ENCODE measurements at regions not wholly inside any gene's neighbourhood (a gene's known extent, or its start where the extent isn't known, plus 50 kb on each side); places are given as distances from the start of the nearest gene placed in this dataset.
A peak's percentile ranks its signal among the peaks of the same experiment; 100 is the strongest.

DNA sequence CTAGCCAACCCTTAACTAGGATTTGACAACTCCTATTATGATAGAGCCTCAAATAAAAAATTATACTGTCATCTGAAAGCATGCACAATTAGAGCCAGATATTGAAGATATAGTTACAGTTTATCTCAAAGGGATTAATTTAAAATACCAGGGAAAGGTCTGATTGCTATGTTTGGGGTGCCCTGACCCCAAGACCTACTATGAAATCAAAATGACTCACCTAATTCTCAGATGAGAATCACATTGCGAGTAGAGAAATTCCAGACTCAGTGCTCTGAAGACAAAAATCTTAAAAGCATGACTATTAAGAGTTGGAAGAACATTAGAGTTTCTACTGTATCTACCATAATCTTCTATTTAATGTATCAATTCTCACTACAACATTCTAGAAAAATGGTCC, 297.1 kb downstream of the AHR start:
- Mint-ChIP-seq H3K9me3 (ENCODE audit: unreplicated experiment) (peaks cover 14% of the 10 kb centered on the region), H3K4me1 (ENCODE audit: unreplicated experiment) (peaks cover 63% of the 10 kb centered on the region), H3K27me3 (ENCODE audit: unreplicated experiment) (no peaks in the 10 kb centered on the region), H3K36me3 (ENCODE audit: unreplicated experiment) (peaks cover 2% of the 10 kb centered on the region), H3K4me3 (ENCODE audit: unreplicated experiment) (no peak overlapping the region), H3K27ac (ENCODE audit: unreplicated experiment) (no peak overlapping the region)
- no peak for DNase-seq (ENCODE audit: extremely low spot score, unreplicated experiment)
- TF ChIP-seq, protein P1, sequence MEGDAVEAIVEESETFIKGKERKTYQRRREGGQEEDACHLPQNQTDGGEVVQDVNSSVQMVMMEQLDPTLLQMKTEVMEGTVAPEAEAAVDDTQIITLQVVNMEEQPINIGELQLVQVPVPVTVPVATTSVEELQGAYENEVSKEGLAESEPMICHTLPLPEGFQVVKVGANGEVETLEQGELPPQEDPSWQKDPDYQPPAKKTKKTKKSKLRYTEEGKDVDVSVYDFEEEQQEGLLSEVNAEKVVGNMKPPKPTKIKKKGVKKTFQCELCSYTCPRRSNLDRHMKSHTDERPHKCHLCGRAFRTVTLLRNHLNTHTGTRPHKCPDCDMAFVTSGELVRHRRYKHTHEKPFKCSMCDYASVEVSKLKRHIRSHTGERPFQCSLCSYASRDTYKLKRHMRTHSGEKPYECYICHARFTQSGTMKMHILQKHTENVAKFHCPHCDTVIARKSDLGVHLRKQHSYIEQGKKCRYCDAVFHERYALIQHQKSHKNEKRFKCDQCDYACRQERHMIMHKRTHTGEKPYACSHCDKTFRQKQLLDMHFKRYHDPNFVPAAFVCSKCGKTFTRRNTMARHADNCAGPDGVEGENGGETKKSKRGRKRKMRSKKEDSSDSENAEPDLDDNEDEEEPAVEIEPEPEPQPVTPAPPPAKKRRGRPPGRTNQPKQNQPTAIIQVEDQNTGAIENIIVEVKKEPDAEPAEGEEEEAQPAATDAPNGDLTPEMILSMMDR (IDR thresholded peaks at IDR 0.05), result no peak

DNA sequence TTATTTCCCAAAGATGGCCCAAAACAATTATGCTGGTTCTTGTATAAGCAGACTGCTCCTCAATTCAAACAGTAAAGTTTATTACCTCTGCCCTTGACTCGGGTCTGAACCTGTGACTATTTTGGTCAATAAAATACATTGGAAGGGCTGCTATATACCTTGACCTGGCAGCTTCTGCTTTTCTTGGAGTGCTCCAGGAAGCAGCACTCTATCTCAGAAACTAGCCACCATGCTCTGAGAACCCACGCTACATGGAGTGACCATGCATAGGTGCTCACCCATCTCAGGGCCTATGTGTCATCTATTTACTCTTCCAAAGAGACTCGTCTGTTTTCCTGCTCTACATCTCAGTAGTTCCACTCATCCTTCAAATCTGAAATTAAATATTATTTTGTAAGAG, 299.9 kb downstream of the AHR start:
- peaks cover 71% of the 10 kb centered on the region for H3K4me1 Mint-ChIP-seq (ENCODE audit: unreplicated experiment)
- H3K36me3 Mint-ChIP-seq (ENCODE audit: unreplicated experiment), result peaks cover 2% of the 10 kb centered on the region
- TF ChIP-seq, protein P1 (IDR thresholded peaks at IDR 0.05), result no peak
- H3K27me3 Mint-ChIP-seq (ENCODE audit: unreplicated experiment), result no peaks in the 10 kb centered on the region
- no peak overlapping the region for H3K4me3 Mint-ChIP-seq (ENCODE audit: unreplicated experiment)
- H3K9me3 Mint-ChIP-seq (ENCODE audit: unreplicated experiment), result peaks cover 10% of the 10 kb centered on the region
- DNase-seq (ENCODE audit: extremely low spot score, unreplicated experiment), result no peak
- peak overlapping the region; percentile 28 for H3K27ac Mint-ChIP-seq (ENCODE audit: unreplicated experiment)

DNA sequence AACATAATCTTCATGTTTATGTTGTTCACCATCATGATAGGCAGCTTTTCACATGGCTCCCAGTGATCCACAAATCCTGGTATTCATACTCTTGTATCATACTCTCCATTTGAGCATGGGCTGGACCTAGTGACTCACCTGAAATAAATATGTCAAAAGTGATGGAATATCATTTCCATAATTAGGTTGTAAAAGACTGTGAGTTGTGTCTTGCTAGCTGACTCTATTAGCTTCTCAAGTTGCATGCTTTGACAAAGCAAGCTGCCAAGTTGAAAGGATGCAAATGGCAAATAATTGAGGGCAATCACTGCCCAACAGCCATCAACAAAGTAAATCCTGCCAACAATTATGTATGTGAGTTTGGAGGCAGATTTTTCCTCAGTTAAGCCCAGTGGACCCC, 300.4 kb downstream of the AHR start:
- no peaks in the 10 kb centered on the region for H3K27me3 Mint-ChIP-seq (ENCODE audit: unreplicated experiment)
- peaks cover 14% of the 10 kb centered on the region for H3K9me3 Mint-ChIP-seq (ENCODE audit: unreplicated experiment)
- TF ChIP-seq, protein P1 (IDR thresholded peaks at IDR 0.05), result no peak
- DNase-seq (ENCODE audit: extremely low spot score, unreplicated experiment), result no peak
- H3K4me1 Mint-ChIP-seq (ENCODE audit: unreplicated experiment), result peaks cover 68% of the 10 kb centered on the region
- H3K4me3 Mint-ChIP-seq (ENCODE audit: unreplicated experiment), result no peak overlapping the region
- H3K27ac Mint-ChIP-seq (ENCODE audit: unreplicated experiment), result peak overlapping the region; percentile 90
- H3K36me3 Mint-ChIP-seq (ENCODE audit: unreplicated experiment), result peaks cover 6% of the 10 kb centered on the region

DNA sequence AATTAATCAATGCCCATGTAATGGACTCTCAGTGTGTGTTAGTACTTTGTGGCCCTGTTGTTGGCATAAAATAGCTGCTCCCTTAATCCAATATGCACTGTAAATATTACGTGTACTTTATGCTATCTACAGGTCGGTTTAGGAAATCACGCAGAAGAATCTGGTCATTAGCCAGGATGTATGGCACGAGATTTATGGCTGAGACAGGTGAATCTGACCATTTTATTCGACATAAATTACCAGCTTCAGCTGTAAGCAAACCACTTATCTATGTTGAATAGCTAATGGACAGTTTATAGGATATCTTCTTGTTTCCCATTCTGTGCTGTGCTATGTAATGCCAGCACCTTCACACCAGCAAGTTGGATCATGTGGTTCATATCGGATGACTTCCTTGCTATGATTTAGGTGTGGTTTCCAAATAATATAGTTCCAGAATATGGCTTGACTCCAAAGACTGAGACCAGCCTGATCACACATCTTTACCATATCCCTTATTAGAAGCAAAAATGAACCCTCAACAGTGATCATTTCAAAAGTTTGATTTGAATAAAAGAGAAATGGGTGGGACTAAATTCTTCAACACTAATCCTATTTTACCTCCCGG, 301.4 kb downstream of the AHR start:
- H3K27me3 Mint-ChIP-seq (ENCODE audit: unreplicated experiment), result no peaks in the 10 kb centered on the region
- TF ChIP-seq, protein P1 (IDR thresholded peaks at IDR 0.05), result no peak
- peaks cover 22% of the 10 kb centered on the region for H3K9me3 Mint-ChIP-seq (ENCODE audit: unreplicated experiment)
- peaks cover 14% of the 10 kb centered on the region for H3K36me3 Mint-ChIP-seq (ENCODE audit: unreplicated experiment)
- peak overlapping the region; percentile 90 for H3K27ac Mint-ChIP-seq (ENCODE audit: unreplicated experiment)
- no peak overlapping the region for H3K4me3 Mint-ChIP-seq (ENCODE audit: unreplicated experiment)
- peaks cover 61% of the 10 kb centered on the region for H3K4me1 Mint-ChIP-seq (ENCODE audit: unreplicated experiment)
- DNase-seq (ENCODE audit: extremely low spot score, unreplicated experiment), result no peak

DNA sequence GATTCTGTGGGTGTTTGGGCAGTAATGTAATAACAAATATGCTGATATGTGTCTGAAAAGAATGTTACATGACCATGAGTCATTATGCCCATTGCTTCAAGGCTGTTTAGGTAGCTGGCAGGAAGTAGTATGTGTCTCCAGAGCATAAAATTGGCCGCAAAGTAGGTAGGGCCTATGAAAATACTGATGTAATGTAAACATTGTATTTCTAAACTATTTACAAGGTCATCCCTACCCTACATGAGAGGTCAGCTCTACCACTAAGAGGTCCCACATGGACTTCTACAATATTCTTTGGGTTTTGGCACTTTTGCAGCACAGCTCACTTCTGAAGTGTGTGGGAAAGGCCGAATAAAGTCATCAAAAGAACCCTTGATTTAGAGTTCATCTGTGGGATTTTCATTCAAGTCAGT, 301.9 kb downstream of the AHR start:
- TF ChIP-seq, protein P1 (IDR thresholded peaks at IDR 0.05), result no peak
- peak overlapping the region; percentile 90 for H3K27ac Mint-ChIP-seq (ENCODE audit: unreplicated experiment)
- no peak overlapping the region for H3K4me3 Mint-ChIP-seq (ENCODE audit: unreplicated experiment)
- H3K4me1 Mint-ChIP-seq (ENCODE audit: unreplicated experiment), result peaks cover 56% of the 10 kb centered on the region
- H3K9me3 Mint-ChIP-seq (ENCODE audit: unreplicated experiment), result peaks cover 26% of the 10 kb centered on the region
- no peaks in the 10 kb centered on the region for H3K27me3 Mint-ChIP-seq (ENCODE audit: unreplicated experiment)
- peaks cover 17% of the 10 kb centered on the region for H3K36me3 Mint-ChIP-seq (ENCODE audit: unreplicated experiment)
- DNase-seq (ENCODE audit: extremely low spot score, unreplicated experiment), result no peak
